ENCODE measurements at regions not wholly inside any gene's neighbourhood (a gene's known extent, or its start where the extent isn't known, plus 50 kb on each side); places are given as distances from the start of the nearest gene placed in this dataset.
"Not testable (repeated sequence)": the region's sequence is repeated elsewhere in the genome, so short reads cannot be mapped to it uniquely, and the experiment has no call there.

DNA sequence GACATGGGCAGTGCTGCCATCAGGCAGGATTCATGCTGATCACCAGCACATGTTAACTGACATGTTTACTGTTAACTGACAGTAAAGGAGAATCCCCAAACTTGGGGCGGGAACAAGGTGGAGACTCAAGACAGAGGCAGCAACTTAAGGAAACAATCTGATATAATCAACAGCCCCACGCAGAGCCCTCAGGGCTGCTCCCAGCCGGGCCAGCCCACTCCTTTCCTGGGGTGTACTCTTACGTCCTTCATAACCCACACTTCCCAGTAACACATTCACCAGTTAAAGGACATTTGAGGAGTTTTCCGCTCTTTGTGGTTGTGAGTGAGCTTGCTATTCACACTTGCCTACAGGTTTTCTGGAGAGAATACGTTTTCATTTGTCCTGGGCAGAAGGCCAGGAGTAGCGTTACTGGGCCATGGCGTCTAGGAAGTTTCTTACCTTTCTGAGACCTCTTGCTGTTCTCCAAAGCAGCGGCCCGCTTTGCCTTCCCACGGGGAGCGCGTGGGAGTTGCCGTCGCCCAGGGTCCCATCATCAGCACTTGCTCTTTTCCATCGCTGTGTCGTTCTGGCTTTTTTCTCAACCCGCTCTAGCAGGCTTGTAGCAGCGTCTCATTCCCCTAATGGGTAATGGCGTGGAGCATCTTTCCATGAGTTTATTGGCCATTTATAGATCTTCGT lies 56.4 kb downstream of the FOXF2 start:
- DNase-seq (ENCODE audit: low spot score) = no peak

DNA sequence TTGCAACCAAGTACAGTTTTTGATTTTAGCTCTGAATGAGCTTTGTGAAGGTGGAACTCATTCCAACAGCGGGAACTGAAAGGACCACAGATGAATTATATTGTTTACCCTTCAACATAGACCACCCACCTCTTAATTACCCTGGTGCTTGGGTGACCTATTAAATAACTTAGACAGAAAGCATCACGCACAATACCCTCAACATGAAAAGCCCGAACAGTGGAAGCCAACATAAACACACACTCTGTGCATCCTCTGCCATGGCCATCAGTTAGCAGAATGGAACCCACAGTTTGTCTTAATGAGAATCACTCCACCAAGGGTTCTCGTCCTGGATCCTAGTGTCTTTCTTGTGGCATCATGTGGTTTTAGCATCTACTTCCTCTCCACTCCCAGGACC lies 60.5 kb downstream of the FOXF2 start:
- no peak for DNase-seq (ENCODE audit: low spot score)

DNA sequence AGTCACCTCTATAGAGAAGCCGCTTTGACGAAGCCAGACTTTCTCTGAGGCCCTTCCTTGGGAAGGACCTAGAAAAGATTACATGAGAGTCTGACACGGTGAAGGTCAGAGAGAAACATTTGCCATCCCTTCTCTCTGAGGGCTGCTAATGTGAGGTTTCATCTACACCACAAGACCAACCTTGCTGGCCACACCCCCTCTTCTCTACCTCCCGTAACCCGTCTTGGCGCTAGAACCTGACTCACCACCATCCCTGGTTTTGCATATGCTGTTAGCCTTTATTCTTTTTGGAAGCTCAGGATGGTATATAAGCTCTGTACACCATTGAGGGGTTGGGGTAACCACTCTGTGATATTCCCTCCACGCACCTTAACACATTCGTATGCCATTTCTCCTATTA lies 63.6 kb downstream of the FOXF2 start:
- no peak for DNase-seq (ENCODE audit: low spot score)

DNA sequence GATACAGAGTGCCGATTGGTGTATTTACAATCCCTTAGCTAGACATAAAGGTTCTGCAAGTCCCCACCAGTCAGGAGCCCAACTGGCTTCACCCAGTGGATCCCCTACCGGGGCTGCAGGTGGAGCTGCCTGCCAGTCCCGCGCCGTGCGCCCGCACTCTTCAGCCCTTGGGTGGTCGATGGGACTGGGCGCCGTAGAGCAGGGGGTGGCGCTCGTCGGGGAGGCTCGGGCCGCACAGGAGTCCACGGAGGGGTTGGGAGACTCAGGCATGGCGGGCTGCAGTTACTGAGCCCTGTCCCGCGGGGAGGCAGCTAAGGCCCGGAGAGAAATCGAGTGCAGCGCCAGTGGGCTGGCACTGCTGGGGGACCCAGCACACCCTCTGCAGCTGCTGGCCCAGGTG lies 67.4 kb downstream of the FOXF2 start:
- DNase-seq (ENCODE audit: low spot score) = not testable (repeated sequence)

DNA sequence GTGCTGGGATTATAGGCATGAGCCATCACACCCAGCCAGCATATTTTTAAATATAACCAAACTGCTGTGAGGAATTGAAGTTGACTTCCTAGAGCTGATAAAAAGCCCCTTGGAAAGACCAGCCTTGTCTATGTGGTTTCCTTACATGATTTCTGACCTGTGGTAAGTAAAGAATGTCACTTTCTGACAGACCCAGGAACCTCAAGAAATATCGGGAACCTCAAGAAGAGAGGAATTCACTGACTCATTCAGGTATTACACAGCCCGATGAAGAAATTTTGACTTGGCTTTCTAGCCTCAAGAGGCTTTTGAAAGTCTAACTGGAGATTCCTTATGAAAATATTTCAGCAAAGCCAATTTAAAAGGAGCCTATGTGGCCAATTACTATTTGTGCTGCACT lies 71.8 kb downstream of the FOXF2 start:
- no peak for DNase-seq (ENCODE audit: low spot score)

DNA sequence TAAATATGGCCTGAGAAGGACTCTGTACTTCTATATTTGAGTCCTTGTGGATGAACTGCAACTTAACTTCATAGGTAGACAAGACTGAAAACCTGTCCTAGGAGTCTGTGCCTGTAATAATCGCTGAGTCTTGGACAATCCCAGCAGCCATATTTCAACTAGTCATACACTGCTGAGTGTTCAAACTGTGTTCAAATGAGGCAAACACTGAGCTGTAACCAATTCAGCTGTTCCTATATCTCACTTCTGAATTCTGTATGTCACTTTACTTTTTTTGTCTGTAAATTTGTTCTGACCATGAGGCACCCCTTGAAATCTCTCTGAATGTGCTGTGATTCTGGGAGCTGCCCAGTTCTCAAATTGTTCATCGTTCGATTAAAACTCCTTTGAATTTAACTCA lies 72.4 kb downstream of the FOXF2 start:
- DNase-seq (ENCODE audit: low spot score) = no peak

DNA sequence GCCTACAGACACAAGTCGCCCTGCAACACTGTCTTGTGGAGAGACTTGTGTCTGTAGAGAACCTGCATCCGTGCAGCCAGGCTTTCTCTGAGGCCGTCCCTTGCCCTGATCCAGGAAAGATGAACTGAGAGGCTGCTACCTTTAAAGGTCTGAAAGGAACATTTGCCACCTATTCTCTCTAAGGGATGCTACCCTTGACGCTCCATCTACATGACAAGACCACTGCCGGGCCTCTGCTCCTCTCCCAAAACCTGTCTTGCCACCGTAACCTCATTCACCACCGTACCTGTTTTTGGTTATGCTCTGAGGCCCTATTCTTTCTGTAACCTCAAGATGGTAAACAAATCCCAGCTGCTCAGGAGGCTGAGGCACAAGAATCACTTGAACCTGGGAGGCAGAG lies 73.9 kb downstream of the FOXF2 start:
- no peak for DNase-seq (ENCODE audit: low spot score)

DNA sequence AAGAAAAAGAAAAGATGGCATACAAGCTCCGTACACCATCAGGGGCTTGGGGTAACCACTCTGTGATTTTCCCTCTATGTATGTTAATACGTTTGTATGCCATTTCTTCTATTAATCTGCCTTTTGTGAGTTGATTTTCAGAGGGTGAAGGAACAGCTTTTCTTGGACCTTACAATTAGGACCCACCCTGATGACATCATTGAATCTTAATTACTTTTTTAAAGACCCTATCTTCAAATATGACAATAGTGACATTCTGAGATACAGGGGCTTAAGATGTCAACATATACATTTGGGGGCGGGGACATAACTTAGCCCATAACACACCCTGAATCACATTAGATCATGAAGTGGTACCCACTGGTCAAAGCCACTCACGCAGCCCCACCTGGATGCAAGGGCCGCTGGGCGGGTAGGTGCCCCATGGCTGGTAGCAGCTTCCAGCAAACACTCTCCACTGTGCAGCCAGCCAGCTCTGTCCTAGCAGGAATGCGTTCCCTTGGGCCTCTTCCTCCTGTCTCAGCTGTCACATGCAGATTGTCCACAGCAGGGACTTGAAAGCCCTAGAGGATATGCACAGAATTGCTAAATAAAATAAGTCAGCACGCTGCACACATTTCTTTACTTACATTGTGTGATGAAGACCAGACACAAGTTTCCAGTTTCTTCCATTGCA lies 74.5 kb downstream of the FOXF2 start:
- no peak for DNase-seq (ENCODE audit: low spot score)

DNA sequence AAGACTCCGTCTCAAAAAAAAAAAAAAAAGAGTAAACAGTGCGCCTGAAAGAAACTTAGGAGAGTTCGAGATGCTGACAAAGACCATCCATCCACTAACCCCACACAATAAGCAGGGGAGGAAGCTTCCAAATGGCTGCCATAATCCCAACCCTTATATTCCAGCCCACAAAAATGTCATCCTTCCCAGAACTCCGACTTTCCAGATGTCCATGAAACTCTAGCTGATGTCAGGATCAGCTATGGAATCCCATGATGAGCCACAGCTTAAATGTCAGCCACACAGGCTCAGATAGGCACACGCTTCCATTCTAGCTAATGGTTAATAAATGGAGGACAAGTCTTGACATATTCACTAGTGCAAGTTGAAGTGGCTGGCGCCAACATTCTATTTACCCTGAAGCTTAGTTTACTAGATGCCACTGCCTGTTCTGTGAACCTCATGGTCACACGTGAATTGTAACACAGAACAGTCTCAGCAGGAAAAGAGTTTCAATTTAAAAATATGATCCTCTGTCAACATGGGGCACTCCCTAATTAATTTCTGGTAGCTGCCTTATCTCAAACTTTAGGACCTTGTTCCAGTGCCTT lies 75.5 kb downstream of the FOXF2 start:
- DNase-seq (ENCODE audit: low spot score) = no peak

DNA sequence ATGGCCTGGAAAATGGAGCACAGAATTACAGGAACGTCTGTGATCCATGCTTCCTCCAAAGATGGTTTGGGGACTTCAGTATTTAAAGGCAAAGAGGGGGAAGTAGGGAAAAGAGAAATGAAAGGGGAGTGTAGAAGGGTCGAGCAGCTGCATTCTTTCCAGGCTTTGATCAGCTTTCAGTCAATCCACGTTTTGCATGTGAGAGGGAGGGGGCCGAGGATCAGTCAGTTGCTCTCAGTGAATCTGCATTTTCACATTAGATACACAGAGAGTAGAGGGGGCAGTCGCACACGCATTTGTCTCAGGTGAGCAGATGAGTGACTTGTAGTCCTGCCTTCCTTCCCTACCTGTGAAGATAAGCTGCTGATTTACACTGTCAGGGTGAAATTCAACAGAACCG lies 78.8 kb downstream of the FOXF2 start:
- DNase-seq (ENCODE audit: low spot score) = no peak

DNA sequence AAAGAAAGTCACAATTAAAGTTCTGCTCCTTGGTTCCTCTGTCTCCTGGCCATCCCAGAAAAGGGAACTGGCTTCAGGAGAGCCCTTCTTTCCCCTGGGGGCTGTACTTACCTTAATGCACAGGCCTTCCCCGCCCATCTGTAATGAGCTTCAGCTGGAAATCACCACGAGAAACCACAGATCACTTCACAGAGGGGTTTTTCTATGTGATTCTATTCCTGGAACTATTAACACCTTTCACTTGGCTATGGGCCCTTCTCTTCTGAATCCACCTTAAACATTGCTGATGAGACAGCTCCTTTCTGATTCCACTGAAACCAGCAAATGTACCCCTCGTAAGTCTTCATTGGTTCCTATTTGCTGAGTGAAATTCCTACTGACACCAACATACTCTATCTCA lies 80.7 kb downstream of the FOXF2 start:
- no peak for DNase-seq (ENCODE audit: low spot score)

DNA sequence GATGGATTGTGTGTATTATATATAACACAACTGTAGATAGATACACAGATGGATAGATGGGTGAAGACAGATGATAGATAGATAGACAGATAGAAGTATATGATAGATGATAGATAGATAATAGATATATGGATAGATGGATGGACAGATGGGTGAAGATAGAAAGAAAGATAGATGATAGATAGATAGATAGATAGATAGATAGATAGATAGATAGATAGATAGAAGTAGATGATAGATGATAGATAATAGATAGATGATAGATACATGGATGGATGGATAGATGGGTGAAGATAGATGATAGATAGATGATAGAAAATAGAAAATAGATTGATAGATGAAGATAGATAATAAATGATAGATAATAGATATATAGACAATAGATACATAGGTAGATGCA lies 83.3 kb downstream of the FOXF2 start:
- DNase-seq (ENCODE audit: low spot score) = no peak

DNA sequence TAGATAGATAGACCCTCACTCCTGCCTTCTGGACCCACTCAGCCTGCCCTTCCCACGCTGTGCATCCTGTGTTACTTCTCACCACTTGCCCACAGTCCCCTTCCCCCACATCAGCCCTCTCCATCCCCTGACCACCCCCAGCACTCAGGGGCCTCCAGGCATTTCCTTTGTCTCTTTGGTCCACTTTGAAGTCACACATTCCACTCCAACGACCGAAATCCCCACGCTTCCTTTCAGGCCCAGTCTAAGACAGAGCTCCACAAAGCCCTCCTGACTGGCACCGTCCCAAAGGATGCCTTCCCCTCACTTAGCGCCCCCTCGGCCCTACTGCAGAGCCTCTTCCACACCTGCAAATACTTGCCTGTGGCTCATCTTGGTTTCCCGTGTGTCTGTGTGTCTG lies 83.8 kb downstream of the FOXF2 start:
- DNase-seq (ENCODE audit: low spot score) = no peak

DNA sequence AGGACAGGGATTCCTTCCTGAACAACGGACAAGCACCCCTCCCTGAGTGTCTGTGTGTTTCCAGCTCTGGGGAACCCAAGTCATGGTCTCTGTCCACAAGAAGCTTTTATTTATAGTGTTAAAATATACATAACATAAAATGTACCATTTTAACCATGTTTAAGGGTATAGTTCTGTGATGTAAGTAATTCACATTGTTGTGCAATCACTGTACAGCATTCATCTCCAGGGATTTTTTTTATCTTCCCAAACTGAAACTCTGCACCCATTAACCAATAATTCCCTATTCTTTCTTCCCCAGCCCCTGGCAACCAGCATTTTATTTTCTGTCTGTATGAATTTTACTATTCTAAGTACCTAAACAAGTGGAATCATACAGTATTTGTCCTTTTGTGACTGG lies 84.2 kb downstream of the FOXF2 start:
- no peak for DNase-seq (ENCODE audit: low spot score)

DNA sequence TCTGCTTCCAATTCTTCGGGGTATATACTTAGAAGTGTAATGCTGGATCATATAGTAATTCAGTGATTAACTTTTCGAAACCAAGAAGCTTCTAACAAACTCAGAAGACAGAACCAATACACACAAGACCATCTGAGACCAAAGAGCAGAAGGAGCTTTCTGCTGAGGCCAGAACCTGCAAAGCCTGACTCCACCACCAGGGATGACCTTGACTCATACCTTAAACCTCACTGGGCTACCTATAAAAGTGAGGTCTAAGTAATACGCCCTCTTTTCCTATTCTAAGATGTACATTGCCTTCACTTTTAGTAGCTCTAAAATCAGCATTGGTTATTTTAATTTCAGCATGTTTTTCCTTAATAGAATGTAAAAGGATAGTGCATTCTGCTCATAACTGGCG lies 84.8 kb downstream of the FOXF2 start:
- no peak for DNase-seq (ENCODE audit: low spot score)

DNA sequence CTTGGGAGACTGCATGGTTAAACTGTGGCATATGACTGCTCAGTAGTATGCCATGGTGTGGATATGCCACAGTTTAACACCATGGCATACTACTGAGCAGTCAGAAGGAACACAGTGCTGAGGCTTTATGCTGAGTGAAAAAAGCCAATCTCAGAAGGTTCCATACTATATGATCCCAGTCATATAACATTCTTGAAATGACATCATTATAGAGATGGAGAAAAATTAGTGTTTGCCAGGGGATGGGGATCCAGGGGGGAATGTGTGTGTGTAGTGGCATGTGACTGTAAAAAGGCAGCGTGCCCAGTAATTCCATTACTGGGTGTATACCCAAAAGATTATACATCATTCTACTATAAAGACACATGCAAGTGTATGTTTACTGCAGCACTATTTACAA lies 85.8 kb downstream of the FOXF2 start:
- no peak for DNase-seq (ENCODE audit: low spot score)

DNA sequence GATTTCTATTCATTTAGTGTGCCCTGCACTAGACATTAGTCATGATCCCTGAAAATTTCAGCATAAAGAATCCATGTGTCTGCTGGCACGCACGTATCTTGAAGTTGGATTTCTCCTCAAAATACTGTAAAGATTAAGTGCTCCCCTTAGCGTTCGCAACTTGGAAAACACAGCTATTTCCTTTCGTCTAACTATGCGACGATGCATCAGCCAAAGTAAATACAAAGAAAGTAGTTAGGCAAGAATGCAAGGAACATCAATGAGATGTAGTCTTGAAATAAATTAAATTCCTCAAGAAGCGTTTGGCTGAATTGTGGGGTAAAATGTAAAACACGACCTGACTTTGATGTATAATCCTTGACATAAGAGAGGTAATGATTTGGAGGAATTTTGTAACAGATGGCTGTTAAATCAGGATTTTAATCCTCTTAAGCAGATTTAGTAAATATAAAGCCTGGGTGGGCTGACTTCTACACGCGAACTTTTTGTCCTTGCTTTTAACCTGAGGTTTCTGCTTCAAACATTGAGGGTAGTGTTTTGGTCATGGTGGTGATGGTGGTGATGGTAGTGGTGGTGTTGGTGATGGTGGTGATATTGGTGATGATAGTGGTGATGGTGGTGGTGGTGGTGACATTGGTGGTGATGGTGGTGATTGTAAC lies 88.2 kb downstream of the FOXF2 start:
- DNase-seq (ENCODE audit: low spot score) = no peak

DNA sequence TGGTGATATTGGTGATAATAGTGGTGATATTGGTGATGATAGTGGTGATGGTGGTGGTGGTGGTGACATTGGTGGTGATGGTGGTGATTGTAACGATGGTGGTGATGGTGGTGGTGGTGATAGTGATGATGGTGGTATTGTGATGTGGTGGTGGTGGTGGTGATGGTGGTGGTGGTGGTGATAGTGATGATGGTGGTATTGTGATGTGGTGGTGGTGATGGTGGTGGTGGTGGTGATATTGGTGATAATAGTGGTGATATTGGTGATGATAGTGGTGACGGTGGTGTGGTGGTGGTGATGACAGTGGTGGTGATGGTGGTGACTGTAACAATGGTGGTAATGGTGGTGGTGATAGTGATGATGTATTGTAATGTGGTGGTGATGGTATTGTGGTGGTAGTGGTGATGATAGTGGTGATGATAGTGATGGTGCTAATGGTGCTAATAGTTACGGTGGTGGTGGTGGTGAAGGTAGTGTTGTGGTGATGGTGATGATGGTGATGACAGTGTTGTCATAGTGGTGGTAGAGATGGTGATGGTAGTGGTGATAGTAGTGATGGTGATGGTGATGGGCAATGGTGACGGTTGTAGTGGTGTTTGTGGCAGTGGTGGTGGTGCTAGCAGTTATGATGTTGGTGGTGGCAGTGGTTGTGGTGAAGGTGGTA lies 88.9 kb downstream of the FOXF2 start:
- not testable (repeated sequence) for DNase-seq (ENCODE audit: low spot score)

DNA sequence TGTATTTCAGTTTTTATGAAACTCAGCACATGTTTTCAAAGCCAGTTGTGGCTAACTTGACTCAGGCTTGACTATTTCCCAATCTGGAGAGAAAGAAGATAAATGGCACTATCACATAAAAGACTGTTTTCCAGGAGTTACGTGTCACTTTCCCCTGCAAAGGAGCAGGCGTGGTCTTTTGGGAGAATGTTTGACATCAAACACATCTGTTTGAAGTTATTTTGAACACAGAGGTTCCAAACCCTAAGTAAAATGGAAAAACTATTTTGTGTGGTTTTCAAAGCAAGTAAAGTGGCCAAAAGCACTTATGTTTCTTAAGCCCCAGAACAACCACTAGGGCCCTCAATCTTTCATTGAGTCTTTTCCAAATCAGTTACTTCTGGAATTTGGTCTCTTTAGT lies 89.7 kb downstream of the FOXF2 start:
- no peak for DNase-seq (ENCODE audit: low spot score)

DNA sequence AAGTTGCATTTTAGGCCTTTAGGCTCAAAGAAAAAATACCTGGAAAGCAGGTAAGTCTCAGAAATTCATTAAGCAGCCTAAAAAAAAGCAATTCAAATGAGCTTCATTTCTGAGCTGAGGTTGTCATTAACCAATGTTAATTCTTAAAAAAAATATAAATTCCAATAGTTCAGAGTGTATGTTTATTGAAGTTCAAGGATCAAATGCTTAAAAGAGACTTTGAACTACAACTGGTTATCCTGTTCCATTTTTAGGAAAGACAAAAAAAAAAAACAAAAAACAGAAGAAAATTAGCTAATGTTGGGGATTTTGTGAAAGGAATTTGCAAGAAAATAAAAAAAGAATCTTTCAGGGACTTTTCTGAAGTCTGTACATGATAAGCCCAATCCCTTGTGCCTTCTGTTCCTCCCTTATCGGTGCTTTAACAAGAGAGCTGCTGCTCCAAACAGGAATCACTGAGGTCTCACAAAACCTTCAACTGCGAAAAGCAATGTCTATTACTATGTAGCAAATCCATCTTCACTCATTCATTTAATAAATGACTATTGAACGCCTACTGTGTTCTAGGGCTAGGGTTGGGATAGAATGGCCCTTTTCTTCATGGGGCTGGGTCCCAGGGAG lies 90.3 kb downstream of the FOXF2 start:
- no peak for DNase-seq (ENCODE audit: low spot score)

DNA sequence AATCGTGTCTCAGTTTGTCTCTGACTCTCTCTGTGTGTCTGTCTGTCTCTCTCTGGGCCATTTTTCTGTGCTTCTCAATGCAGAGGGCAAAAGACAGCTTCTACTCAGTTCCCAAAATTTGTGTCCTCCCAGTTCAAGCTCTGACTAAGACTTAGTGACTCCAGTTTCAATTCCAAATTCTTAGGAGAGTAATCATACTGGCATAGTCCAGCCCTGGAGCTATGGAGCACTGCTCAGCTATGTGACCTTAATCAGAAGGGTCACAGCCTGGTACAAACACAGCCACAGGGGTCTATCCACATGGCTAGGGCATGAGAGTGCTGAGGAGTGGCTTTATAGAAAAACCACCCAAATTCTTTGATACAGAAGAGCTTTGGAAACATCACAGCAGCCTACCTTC lies 91.9 kb downstream of the FOXF2 start:
- DNase-seq (ENCODE audit: low spot score) = peak; percentile 31

All from RKO (cell line).